ENCODE measurements at regions not wholly inside any gene's neighbourhood (a gene's known extent, or its start where the extent isn't known, plus 50 kb on each side); places are given as distances from the start of the nearest gene placed in this dataset.

DNA sequence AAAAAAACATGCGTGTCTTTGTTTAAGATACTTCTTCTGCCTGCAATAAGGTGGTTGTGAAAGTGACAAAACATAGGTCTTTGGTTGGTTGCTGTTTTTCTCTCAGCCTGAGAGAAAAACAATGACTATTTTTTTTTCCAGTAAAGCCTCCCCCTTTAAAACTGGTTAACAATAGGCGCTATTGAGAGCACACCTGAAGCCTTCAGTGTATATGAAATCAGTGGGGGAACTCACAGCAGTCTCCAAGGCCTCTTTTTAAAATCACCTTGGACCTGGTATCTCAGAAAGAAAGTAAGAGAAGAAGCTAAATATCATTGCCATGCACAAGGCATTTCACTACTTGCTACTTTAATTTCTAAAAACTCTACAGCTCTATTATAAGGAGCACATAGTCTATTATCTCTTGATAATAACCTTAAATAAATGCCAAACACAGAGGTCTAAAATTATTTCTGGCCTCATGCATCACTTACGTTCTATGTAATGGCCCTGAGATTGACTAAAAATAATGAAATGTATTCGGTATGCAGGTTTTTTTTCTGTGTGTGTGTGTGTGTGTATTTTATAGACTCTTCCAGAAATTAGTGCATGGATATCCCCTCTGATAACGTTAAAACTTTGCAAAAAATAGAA is 544.4 kb downstream of the TDRD15 start:
- H2AFZ ChIP-seq (ENCODE audit: low read depth, low read length): no peak overlapping the region
- H3K4me3 ChIP-seq (ENCODE audit: low read depth in 1 of 2, low read length in 2 of 2): no peak overlapping the region
- no peaks in the 10 kb centered on the region for H3K79me2 ChIP-seq (ENCODE audit: insufficient read depth, low read length)
- H3K9ac ChIP-seq (ENCODE audit: low read depth, low read length): no peak overlapping the region
- no peak overlapping the region for H3K4me2 ChIP-seq (ENCODE audit: insufficient read depth, low read length)
- ATAC-seq (ENCODE audit: insufficient read depth, low read depth): no peak
- DNase-seq: no peak
- H3K36me3 ChIP-seq (ENCODE audit: insufficient read depth, low read length): no peaks in the 10 kb centered on the region
- H4K20me1 ChIP-seq (ENCODE audit: insufficient read depth, low read length): no peaks in the 10 kb centered on the region
- H3K27ac ChIP-seq (ENCODE audit: low read length): no peak overlapping the region
- no peaks in the 10 kb centered on the region for H3K4me1 ChIP-seq (ENCODE audit: insufficient read depth, low read length)
- TF ChIP-seq CTCF (IDR thresholded peaks at IDR 0.05; ENCODE audit: borderline replicate concordance, extremely low read depth, low read length, poor library complexity, severe bottlenecking): no peak
- no peak for TF ChIP-seq EZH2 (IDR thresholded peaks at IDR 0.05; ENCODE audit: borderline replicate concordance, low read depth, low read length, severe bottlenecking)
- no peaks in the 10 kb centered on the region for H3K27me3 ChIP-seq (ENCODE audit: insufficient read depth, low read length, poor library complexity)
- H3K9me3 ChIP-seq (ENCODE audit: insufficient read depth, low read length, severe bottlenecking): no peaks in the 10 kb centered on the region

- Histone ChIP-seq H3K27ac (ENCODE audit: low read length) (no peak overlapping the region), H3K9ac (ENCODE audit: low read depth, low read length) (no peak overlapping the region), H3K4me1 (ENCODE audit: insufficient read depth, low read length) (no peaks in the 10 kb centered on the region), H3K4me3 (ENCODE audit: low read depth in 1 of 2, low read length in 2 of 2) (no peak overlapping the region), H3K9me3 (ENCODE audit: insufficient read depth, low read length, severe bottlenecking) (no peaks in the 10 kb centered on the region), H3K27me3 (ENCODE audit: insufficient read depth, low read length, poor library complexity) (no peaks in the 10 kb centered on the region), H4K20me1 (ENCODE audit: insufficient read depth, low read length) (no peaks in the 10 kb centered on the region), H3K36me3 (ENCODE audit: insufficient read depth, low read length) (no peaks in the 10 kb centered on the region), H3K4me2 (ENCODE audit: insufficient read depth, low read length) (no peak overlapping the region), H3K79me2 (ENCODE audit: insufficient read depth, low read length) (no peaks in the 10 kb centered on the region), H2AFZ (ENCODE audit: low read depth, low read length) (no peak overlapping the region)
- ATAC-seq (ENCODE audit: insufficient read depth, low read depth) (no peak), DNase-seq (no peak)
- no peak for TF ChIP-seq CTCF (IDR thresholded peaks at IDR 0.05; ENCODE audit: borderline replicate concordance, extremely low read depth, low read length, poor library complexity, severe bottlenecking)
- no peak for TF ChIP-seq EZH2 (IDR thresholded peaks at IDR 0.05; ENCODE audit: borderline replicate concordance, low read depth, low read length, severe bottlenecking)
These were observed 552.3 kb downstream of the TDRD15 start for GRCh38 chr2:21676041-21676440.

GRCh38 chr2:21676676-21677075 is 552.9 kb downstream of the TDRD15 start:
- H3K9me3 ChIP-seq (ENCODE audit: insufficient read depth, low read length, severe bottlenecking): no peaks in the 10 kb centered on the region
- no peak for DNase-seq
- no peaks in the 10 kb centered on the region for H3K36me3 ChIP-seq (ENCODE audit: insufficient read depth, low read length)
- no peak overlapping the region for H3K9ac ChIP-seq (ENCODE audit: low read depth, low read length)
- H3K4me2 ChIP-seq (ENCODE audit: insufficient read depth, low read length): no peak overlapping the region
- H4K20me1 ChIP-seq (ENCODE audit: insufficient read depth, low read length): no peaks in the 10 kb centered on the region
- no peak overlapping the region for H3K27ac ChIP-seq (ENCODE audit: low read length)
- no peak for ATAC-seq (ENCODE audit: insufficient read depth, low read depth)
- no peaks in the 10 kb centered on the region for H3K27me3 ChIP-seq (ENCODE audit: insufficient read depth, low read length, poor library complexity)
- no peak overlapping the region for H2AFZ ChIP-seq (ENCODE audit: low read depth, low read length)
- no peaks in the 10 kb centered on the region for H3K79me2 ChIP-seq (ENCODE audit: insufficient read depth, low read length)
- H3K4me3 ChIP-seq (ENCODE audit: low read depth in 1 of 2, low read length in 2 of 2): no peak overlapping the region
- TF ChIP-seq EZH2 (IDR thresholded peaks at IDR 0.05; ENCODE audit: borderline replicate concordance, low read depth, low read length, severe bottlenecking) (no peak), CTCF (IDR thresholded peaks at IDR 0.05; ENCODE audit: borderline replicate concordance, extremely low read depth, low read length, poor library complexity, severe bottlenecking) (no peak)
- no peaks in the 10 kb centered on the region for H3K4me1 ChIP-seq (ENCODE audit: insufficient read depth, low read length)

Data from DND-41 (cell line).